Activated CD4-positive, alpha-beta T cell treated with anti-CD3 and anti-CD28 coated beads, Interleukin-2, amount 50 U/mL, for 16 hours (primary cell): ENCODE measurements at regions not wholly inside any gene's neighbourhood (a gene's known extent, or its start where the extent isn't known, plus 50 kb on each side); places are given as distances from the start of the nearest gene placed in this dataset.

Experiments used
- DNase-seq: peaks from one replicate; pipeline ENCODE4 v3.0.0-alpha.2; 2020

DNA sequence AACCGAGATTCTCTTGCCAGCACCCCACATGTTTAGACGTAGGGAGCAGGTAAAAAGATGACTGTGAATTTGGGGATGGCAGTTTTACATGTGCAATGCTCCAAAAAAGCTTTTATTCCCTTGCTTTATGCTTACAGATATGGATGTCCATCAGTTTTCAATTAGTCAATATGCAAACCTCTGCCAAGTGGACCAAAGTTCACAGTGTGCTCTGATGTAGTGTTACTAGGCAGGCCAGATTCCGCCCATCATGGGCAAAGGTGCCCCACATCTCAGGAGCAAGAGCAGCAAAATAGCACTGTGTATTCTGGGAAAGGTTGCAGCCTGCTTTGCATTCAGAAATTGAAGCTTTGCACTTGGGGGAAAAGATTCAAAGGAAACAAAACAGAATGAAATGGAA lies 329.7 kb upstream of the ZEB2 start:
- DNase-seq, result no peak

DNA sequence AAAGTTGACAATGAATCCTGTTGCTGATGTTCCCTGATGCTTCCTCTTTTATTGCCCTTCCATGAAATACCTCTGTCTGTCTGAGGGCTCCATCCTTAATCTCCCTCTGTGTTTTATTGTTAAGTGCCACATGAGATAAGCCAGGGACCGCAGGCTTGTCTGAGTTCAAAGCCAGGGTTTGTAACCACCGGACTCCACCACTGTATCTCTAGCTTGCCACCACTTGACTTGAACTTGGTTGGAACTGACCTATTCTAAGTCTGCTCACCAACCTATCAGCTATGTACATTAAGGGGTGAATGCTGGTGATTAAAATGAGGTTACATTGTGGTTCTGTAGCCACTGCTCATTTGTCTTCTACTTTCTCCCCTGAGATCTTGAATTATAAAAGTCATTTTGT lies 328.5 kb upstream of the ZEB2 start:
- no peak for DNase-seq

DNA sequence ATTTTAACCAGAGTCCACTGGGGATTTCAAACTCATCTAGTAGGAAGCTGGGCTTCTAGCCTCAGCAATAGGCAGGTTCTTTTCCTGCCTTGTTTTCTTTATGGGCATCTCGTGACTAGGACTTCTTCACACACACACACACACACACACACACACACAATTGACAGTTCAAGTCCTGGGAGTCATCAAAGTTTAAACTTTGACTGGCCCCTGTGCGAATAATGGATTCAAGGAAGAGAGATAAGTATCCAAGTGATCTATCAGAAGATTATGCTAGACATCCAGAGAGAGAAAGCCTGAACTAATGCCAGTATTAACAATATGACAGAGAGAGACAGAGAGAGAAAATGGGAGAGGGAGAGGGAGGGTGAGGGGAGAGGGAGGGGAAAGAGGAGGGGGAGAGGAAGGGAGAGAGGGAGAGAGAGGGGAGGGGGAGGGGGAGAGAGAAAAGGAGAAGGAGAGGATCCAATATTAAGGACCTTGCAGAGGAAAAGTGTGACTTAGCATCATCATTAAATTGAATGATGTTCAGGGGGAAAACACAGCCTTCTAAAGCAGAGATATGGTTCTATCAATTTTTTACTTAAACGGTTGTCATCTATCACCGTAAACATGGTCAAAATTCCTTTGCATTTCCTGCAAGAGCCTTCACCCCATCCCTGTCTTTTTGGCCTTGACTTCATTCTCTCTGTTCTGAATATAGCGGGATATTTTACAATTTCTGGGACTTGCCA lies 327.6 kb upstream of the ZEB2 start:
- no peak for DNase-seq

DNA sequence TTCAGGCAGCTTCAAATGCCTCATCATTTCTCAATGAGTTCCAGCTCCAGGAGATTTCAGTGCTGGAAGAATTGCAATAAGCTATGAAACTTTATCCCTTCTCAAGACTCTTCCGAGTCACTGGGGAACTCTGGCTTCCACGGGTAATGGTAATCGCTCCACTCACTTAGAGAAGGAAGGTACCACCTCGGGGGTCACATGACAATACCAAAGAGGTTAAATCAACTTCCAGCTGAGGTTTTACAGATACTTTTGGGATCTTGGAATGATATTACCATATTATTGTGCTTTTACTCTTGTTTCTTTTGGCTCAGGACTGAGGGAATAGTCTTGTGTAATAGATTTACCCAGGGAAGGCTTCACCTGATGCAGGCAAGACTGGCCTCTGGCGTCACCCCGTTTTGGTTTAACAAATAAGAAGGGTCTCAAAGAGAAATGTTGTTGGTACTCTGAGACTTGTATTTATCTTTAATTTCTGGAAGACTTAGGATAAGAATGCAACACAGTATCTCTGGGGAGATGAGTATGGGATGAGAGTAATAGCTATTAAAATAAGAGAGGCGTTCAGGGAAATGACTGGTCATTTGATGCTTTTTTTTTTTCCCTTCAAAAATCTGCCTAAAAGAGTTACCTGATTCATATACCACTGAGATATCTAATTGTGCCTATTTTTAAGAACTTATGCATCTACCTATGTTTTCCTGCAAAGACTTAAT lies 316.9 kb upstream of the ZEB2 start:
- DNase-seq, result no peak

DNA sequence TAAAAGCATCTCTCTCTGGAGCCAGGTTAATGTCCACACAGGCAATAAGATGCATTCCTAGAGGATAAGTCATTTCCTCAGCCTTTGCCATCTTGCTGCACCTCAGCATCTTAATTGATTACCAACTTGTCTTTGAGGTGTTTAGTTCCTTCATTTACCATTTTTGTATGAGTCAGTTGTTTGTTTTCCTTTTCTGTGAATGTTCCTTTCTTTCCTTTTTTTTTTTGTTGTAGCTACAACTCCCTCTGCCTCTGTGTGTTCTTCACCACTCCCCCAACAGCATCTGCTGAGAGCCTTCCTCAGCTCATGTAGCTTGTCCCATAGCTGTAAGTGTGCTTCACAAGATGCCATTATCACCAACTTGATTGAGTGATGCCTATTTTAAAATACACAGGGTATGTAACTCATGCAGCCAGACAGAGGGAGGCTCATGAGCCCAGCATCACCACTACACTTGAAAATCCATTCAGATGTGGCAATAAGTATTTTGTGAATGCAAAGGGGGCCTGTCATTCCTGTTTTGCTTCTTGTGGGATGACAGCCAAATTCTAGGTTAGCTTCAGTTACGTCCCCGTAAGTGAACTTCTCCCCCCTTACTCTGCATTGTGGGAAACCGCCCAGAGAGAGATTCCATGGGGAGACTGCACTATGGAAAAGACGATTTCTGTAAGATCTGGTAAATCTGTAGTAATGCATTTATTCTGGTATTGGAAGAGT lies 315.9 kb upstream of the ZEB2 start:
- no peak for DNase-seq

DNA sequence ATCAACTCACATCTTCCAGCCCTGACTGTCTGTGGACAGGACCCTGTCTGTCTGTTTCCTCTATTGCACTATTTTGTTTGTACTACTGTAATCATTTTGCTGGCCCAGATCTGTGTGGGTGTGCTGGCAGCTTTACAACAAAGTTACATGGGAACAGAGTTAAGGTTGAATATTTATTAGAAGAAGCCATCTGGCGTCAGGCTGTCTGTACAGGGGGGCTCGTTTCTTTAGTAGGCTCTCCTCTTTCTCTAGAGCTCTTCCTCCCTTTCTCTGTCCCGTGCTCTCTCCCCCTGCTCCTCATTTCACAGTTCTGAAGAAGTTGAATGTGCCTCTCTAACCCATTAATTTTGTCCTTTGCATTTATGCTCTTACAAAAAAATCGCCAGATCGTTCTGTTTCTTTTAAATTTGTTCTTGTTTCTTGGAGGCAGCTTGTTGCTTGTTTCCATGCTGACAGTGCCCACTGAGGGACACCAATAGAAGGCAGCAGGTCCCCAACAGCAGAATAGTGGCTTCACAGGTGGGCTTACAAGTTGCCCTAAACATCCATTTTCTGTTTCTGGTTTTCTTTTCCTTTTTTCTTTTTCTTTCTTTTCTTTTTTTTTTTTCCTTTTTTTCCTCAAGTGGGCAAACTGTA lies 315.2 kb upstream of the ZEB2 start:
- DNase-seq, result no peak

DNA sequence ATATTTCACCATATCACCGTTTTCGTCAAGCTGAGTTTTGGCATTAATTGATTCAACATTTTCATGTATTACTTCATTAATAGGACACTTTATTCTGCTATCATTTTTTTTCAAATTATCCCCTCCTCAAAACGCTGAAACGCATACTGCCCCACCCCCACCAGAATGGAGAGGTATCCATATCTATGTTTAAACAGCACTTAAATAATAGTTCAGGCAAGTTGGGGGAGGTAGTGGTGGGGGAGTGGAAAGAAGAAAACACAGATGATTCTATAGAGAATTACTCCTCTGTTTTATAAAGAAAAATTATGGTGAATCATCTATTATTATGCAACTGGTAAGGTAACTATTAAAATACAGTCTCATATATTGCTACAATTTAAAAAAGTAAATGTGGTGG lies 314.4 kb upstream of the ZEB2 start:
- DNase-seq, result no peak

DNA sequence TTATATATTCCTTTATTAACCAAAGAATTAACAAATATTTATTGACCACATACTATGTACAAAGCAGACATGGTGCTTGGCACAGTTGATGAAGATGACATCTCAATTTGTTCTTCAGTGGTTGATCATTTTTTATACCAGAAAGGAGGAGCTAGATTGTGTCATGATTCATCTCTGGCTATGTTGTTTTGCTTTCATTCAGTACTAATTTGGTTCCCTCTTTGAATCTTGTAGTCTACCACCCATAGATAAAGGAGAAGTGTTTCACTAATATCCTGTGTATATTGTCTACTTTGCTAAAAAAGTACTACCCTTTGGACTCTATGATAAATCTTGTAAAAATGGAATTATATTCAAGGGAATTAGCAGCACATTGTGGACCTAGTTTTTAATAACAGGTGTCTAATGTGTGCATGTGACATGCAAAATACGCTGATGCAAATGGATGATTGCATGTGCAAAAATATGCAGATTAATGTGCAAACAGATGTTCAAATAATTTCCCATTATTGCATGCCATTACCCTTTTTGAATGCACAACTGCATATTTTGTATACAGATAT lies 313.2 kb upstream of the ZEB2 start:
- no peak for DNase-seq

DNA sequence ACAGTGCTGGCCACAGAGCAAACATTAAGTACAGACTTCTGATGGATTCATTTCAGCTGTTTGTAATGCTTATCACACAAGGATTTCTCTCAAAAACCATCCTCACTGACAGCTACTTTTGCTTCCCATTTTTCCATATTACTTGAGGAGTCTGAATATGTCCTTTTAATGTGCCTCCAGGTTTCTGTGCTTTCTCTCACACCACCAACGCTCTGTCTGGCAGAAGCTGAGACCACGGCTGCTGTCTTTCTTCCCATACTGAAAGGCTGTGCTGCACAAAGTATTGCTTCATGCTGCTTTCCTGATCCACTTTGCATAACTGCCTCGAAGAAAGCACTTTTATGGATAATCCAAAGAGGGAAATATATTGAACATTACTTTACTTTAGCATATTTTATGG lies 312.1 kb upstream of the ZEB2 start:
- no peak for DNase-seq

DNA sequence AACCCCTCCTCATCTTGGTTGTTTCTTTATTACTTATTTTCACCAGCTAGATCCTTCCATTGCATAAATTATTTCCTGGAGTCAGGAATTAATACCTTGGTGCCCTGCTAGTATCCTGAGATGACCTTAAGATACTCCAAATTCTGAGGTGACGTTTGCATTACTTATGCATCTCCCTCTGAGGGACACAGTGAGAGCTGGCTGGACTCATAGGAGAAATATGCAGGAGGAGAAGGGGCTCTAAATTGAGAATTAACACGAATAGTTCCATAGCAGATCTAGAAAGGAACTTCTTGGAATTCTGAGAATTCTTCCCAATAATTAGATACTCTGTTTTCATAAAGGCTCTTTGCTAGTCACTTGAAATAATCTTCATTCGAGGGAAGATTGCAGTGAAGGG lies 310.6 kb upstream of the ZEB2 start:
- no peak for DNase-seq

DNA sequence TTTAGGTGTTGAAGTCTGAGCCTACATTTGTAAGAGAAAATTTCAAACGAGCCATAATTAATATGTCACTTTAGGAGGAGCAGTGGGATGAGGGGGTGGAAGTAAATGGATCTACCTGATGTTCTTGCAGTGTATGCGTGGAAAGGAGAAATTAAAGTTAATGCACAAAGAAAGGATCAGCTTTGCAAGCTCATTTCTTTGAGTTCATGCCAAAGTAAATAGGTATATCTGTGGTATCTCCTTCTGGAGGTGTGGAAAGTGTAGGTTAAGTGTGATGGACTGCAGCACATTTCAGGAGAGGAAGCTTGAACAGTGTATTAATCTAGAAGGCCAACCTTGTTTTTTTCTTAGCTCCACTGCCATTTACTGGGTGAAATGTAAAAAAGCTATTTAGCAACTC lies 307.5 kb upstream of the ZEB2 start:
- DNase-seq, result no peak

DNA sequence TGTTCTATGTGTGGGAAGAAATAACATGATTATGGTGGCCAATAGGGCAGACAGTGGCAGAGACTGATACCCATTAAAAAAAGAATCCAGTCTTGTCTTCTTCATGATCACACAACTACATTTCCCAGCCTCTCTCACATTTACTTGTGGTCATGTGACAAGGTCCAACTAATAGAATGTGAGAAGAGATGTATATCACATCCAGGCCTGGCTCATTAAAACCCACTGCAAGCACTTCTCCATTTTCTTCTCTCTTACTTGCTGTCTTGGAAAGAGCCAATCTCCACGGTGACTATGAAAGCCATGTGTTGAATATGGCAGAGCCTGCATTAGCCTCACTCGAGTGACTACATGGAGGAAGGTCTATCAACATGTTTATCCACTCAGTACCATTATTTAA lies 306.2 kb upstream of the ZEB2 start:
- DNase-seq, result no peak

DNA sequence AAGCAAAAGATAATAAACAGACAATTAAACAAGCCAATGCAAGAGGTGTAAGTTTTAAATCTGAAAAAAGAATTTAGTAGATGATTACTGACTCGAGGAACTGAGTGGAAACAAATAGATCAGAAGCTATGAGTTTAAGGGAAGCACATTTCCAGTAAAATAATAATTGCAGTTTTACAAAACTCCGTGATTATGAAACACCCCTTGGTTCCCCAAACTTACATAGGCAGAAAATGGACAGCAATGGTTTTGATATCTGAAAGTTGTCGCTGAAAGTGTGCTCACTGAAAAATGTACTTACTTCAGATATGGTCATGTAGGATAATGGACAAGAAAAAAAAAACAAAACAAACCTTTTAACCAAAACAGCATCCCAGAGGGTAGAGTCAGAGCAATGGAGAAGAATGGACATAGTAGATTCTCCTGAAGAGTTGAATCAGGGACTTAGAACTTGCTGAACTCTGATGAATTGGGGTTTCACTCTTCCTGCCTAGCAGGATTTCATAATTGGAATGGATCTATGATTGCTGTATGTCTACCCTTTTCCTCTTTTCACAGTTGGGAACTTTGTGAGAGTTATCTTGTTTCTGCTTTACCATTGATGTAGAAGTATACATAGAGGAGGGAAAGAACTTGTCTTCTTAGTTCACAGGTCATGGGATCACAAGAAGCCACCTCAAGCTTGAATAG lies 305.6 kb upstream of the ZEB2 start:
- no peak for DNase-seq

DNA sequence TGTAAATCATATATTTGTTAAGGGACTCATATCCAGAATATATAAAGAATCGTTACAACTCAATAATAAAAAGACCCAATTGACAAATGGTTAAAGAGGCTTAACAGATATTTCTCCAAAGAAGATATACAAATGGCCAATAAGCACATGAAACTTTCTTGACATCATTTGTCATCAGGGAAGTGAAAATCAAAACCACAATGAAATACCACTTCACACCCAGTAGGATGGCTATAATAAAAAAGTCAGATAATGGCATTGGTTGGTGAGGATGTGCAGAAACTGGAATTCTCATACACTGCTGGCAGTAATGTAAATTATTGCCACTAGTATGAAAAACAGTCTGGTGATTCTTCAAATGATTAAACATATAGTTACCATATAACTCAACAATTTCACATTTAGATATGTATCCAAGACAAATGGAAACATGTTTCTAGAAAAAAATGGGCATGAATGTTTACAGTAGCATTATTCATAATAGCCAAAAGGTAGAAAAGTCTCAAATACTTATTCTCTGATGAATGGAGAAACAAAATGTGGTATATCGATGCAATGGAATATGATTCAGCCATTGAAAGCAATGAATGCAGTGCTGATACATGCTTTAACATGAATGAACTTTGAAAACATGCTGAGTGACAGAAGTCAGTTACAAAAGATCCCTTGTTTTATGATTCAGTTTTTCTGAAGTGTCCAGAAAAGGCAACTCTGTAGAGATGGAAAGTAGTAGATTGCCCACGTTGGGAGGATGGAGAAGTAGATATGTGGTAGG lies 304.6 kb upstream of the ZEB2 start:
- no peak for DNase-seq

DNA sequence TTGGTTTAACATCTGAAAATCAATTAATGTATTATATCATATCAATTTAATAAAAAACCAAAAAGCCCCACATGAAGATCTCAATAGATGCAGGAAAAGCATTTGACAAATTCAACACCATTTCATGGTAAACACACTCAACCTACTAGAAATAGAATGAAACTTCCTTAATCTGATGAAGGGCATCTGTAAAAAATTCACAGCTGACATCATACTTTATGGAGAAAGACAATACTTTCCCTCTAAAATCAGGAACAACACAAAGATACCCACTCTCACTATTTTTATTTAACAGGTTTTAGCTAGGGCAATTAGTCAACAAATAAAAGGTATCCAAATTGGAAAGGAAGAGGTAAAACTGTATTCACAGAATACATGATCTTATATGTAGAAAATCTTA lies 303.0 kb upstream of the ZEB2 start:
- DNase-seq, result no peak

DNA sequence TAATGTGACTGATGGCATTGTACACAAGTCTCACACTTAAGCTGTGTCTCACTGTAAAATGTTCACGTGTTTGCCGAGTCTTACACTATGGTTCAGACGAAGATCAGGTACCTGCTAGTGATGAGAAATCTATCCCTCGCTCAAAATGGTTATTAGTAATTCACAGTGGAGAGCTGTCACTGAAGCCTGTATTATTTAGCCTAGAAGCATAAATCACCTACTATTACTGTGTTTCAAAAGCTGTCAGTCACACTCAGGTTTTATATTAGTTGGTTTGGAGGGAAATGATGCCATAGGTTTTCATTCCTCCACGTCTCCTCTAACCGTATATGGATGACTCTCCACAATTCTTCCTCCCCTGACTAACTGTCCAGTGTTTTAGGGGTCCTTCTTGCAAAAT lies 292.4 kb upstream of the ZEB2 start:
- no peak for DNase-seq

DNA sequence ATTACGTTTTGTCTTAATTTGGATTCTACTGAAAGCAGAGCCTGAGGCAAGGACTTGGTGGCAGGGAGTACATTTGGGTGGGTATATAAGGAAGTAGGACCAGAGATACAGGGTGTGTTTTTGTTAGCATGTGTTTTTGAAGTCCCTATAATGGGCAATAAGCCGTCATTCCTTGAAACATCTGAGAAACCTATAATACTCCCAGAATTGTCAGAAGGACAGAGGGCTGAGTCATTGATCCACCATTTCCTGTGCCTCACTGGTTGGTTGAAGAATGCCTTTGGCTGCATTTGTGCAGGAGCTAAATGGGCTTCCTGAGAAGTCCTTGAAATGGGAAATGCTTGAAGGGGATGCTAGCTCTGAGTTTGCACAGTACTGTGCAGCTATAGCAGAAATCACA lies 281.8 kb upstream of the ZEB2 start:
- no peak for DNase-seq

DNA sequence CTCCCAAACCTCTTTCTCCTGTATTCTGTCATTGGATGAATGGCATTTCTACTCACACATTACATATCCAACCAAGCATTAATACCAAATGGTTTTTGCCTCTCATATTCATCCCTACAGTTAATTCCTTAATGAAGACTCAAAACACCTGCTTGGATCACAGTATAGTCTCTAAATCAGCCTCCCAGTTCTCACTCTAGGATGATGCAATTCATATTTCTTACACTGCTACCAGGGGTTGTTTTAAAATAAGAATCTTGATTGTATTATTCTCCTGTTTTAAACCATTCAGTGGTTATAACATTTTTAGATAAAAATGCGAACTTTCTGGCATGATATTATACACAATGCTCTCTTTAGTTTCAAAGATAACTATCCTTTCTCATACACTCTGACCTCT lies 281.4 kb upstream of the ZEB2 start:
- no peak for DNase-seq

DNA sequence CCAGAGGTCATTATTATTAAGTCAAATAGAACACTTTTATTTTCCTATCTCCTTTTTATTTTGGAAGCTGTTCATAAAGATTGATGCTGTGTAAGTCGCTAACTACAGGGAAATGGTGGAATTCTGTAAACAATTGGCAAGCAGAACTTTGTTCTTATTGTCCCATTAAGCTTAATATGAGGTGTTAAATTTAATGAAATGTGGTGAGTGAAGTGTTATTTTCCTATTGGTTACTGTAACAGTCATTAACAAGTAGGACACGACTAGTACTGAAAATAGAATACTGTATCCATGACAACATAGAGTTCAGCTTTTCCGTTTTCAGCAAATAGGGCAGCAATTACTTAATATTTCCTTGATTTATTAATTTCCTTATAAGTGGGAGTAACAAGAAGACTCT lies 279.1 kb upstream of the ZEB2 start:
- DNase-seq, result no peak

DNA sequence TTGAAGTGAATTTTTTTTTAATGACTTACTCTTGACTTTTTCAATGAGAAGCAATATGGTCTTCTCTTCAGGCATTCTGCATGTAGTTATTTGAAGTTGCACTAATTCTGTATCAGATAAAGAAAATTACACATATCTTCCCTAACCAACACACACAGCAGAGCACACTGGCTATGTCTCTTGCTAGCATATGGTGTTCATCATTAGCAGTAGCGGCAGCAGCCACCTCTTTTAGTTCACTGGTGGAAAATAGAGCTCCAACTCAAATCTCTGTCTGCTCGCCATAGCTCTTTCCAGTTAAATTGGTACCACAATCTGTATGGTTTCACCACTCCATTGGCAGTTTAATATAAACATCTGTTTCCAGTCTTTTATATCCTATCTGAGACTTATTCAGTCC lies 278.1 kb upstream of the ZEB2 start:
- DNase-seq, result no peak

DNA sequence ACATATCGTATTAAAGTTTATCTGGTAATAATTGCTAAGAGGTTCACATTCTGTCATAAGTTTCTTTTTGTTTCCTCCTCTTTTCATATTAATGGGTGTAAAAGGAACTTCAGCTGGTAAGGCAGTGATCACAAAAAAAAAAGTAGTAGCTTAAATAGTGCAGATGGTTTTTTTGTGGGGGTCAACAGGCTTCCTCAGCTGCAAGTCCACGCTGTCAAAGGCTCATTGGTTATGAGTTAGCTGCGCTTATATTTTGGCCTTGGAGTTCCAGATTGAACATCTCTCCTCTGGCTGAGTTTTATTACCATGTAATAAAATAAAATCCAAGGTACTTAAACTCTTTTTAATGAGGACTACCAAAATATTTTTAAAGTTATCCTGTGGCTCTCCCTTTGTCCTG lies 277.0 kb upstream of the ZEB2 start:
- no peak for DNase-seq

DNA sequence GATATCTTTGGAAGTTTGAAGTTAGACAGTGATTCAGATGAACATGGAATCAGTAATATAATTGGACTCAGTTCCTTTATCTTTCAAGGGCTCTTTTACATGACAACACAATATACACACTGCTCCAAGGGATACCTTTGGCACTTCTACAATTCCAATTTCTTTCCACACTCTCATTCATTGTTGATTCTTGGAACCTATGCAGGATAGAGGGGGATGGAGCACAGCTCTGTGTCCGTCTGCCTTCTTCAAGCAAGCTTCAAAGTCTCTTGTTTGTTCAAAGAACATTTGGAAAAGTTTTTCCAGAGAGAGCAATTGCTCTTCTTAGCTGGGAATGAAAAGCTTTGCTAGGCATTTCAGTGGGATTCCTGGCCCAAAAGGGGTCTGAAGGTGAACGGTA lies 276.2 kb upstream of the ZEB2 start:
- no peak for DNase-seq
